ENCODE measurements at regions not wholly inside any gene's neighbourhood (a gene's known extent, or its start where the extent isn't known, plus 50 kb on each side); places are given as distances from the start of the nearest gene placed in this dataset.

DNA sequence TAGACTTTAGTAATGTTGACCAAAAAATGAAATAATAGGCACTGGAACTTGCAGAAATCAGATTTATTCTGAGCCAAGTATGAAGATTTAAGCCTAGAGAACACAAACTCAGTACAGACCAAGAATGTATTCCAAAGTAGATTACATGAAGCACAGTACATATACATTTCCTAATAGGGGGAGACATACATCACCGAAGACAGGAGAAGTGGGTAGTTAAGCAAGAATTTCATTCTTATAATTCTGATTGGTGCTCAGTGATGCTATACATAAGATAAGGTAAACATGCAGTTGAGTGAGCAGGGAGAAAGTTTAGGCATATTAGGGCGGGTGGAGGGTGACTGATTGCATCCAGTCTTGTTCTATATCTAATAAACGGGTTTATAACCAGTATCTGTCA lies 2218.8 kb downstream of the PCDH9 start:
- no peak for ATAC-seq
- TF ChIP-seq ZNF8 (CRISPR knock-in tag; IDR thresholded peaks at IDR 0.05) = no peak
- TF ChIP-seq POU6F1 (CRISPR knock-in tag; IDR thresholded peaks at IDR 0.05; ENCODE audit: borderline replicate concordance, low read depth) = no peak
- TF ChIP-seq ESRRG (CRISPR knock-in tag; IDR thresholded peaks at IDR 0.05) = no peak
- TF ChIP-seq RARB (CRISPR knock-in tag; IDR thresholded peaks at IDR 0.05) = no peak
- TF ChIP-seq ZNF565 (CRISPR knock-in tag; conservative IDR thresholded peaks at IDR 0.05; ENCODE audit: low read depth) = no peak
- no peak for TF ChIP-seq TSHZ2 (CRISPR knock-in tag; IDR thresholded peaks at IDR 0.05)
- TF ChIP-seq, protein P1, sequence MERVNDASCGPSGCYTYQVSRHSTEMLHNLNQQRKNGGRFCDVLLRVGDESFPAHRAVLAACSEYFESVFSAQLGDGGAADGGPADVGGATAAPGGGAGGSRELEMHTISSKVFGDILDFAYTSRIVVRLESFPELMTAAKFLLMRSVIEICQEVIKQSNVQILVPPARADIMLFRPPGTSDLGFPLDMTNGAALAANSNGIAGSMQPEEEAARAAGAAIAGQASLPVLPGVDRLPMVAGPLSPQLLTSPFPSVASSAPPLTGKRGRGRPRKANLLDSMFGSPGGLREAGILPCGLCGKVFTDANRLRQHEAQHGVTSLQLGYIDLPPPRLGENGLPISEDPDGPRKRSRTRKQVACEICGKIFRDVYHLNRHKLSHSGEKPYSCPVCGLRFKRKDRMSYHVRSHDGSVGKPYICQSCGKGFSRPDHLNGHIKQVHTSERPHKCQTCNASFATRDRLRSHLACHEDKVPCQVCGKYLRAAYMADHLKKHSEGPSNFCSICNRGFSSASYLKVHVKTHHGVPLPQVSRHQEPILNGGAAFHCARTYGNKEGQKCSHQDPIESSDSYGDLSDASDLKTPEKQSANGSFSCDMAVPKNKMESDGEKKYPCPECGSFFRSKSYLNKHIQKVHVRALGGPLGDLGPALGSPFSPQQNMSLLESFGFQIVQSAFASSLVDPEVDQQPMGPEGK (CRISPR knock-in tag; IDR thresholded peaks at IDR 0.05; ENCODE audit: borderline replicate concordance) = no peak

- TF ChIP-seq ZNF8 (CRISPR knock-in tag; IDR thresholded peaks at IDR 0.05) (no peak), ISL1 (CRISPR knock-in tag; IDR thresholded peaks at IDR 0.05) (no peak), CSRNP3 (CRISPR knock-in tag; IDR thresholded peaks at IDR 0.05) (no peak), ZFP3 (CRISPR knock-in tag; IDR thresholded peaks at IDR 0.05) (no peak)
- no peak for ATAC-seq
Measured at GRCh38 chr13:64997438-64997837, 2232.7 kb downstream of the PCDH9 start.

DNA sequence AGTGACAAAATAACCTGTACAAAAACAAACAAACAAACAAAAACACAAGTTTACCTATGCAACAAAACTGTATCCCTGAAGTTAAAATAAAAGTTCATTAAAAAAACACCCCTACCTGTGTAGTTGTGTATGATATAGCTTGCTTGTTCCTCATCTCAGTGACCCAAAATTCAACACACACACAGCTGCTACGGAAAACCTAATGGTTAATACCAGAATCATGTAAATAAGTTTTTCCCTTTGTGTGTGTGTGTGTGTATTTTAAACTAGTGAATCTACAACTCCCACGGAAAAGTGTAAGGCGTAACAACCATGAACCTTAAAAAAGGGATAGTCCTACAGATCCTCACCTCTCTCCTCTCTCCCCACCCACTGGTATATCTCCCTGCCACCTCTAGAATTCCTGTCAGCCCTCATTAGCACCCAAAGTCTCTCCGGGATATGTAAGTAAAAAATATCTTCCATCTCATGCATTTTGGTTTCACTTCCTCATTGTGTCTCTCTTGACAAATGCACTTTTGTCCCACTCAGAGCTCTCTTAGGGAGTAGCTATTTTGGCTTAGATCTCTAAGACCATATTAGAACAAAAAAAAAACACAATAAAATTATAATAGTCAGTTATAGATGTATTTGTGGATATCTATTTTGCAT lies 2236.5 kb downstream of the PCDH9 start:
- no peak for ATAC-seq
- no peak for TF ChIP-seq CSRNP3 (CRISPR knock-in tag; IDR thresholded peaks at IDR 0.05)
- TF ChIP-seq PPARA (CRISPR knock-in tag; IDR thresholded peaks at IDR 0.05; ENCODE audit: borderline replicate concordance) = no peak
- TF ChIP-seq ARNTL (CRISPR knock-in tag; IDR thresholded peaks at IDR 0.05; ENCODE audit: borderline replicate concordance, low read depth) = no peak
- no peak for TF ChIP-seq BACH2 (CRISPR knock-in tag; IDR thresholded peaks at IDR 0.05; ENCODE audit: borderline replicate concordance)
- TF ChIP-seq ISL1 (CRISPR knock-in tag; IDR thresholded peaks at IDR 0.05) = no peak

DNA sequence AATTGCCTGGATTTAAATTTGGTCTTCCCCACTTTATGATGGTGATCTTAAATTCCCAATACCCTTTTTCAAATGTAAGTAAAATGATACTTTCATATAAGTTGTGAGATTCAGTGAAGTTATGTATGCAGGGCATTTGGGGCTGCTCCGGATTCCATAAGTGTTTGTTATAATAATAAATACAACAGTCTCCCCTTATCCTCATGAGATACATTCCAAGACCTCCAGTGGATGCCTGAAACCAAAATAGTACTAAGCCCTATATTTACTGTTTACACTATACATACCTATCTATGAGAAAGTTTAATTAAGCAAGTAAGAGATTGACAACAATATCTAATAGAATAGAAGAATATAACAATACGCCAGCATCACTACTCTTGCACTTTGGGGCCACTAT lies 2237.8 kb downstream of the PCDH9 start:
- TF ChIP-seq ZNF8 (CRISPR knock-in tag; IDR thresholded peaks at IDR 0.05) (no peak), ZNF70 (CRISPR knock-in tag; IDR thresholded peaks at IDR 0.05) (no peak), ZC3H10 (CRISPR knock-in tag; IDR thresholded peaks at IDR 0.05) (no peak), TCF4 (CRISPR knock-in tag; IDR thresholded peaks at IDR 0.05; ENCODE audit: borderline replicate concordance) (no peak), ISL1 (CRISPR knock-in tag; IDR thresholded peaks at IDR 0.05) (no peak), GLIS3 (CRISPR knock-in tag; IDR thresholded peaks at IDR 0.05) (no peak), ZFP3 (CRISPR knock-in tag; IDR thresholded peaks at IDR 0.05) (no peak), PPARA (CRISPR knock-in tag; IDR thresholded peaks at IDR 0.05; ENCODE audit: borderline replicate concordance) (no peak), ZNF565 (CRISPR knock-in tag; conservative IDR thresholded peaks at IDR 0.05; ENCODE audit: low read depth) (no peak), POU6F1 (CRISPR knock-in tag; IDR thresholded peaks at IDR 0.05; ENCODE audit: borderline replicate concordance, low read depth) (no peak), ZFP30 (CRISPR knock-in tag; IDR thresholded peaks at IDR 0.05) (no peak), CSRNP3 (CRISPR knock-in tag; IDR thresholded peaks at IDR 0.05) (no peak), RARB (CRISPR knock-in tag; IDR thresholded peaks at IDR 0.05) (no peak), OSR1 (CRISPR knock-in tag; IDR thresholded peaks at IDR 0.05) (no peak), ARNTL (CRISPR knock-in tag; IDR thresholded peaks at IDR 0.05; ENCODE audit: borderline replicate concordance, low read depth) (no peak)
- ATAC-seq = no peak
